NB4 (cell line): ENCODE measurements at regions not wholly inside any gene's neighbourhood (a gene's known extent, or its start where the extent isn't known, plus 50 kb on each side); places are given as distances from the start of the nearest gene placed in this dataset.

Source experiments
- CTCF ChIP-seq: IDR thresholded peaks from one replicate; pipeline ENCODE4 v1.5.1; 2012; ENCODE audit warnings: low read depth, low read length
- POLR2A ChIP-seq: IDR thresholded peaks from 2 replicates; pipeline ENCODE4 v1.6.1; 2011; ENCODE audit warnings: mild to moderate bottlenecking; ENCODE audit not compliant: insufficient read length; ENCODE audit errors: extremely low read depth

DNA sequence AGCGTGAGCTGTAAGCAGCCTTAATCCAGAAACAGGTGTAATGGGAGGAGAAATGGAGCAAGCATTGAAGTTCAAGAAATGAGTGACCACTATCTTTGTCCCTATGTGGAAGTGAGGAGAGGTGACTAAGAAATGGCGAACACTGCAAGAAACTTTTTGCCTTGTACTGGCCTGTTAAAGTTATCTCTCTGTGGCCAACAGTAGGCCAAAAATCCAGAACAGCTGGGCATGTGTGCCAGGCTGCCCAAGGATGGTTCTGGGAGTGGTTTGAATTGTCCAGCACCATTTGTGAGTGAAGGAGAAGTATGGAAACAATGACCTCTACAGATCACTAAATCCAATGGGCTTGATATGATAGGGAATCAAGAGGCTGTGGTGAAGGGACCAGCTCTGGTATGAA, 83.3 kb upstream of the FRMD6 start:
- no peak for TF ChIP-seq CTCF
- no peak for TF ChIP-seq POLR2A
